ENCODE measurements at regions not wholly inside any gene's neighbourhood (a gene's known extent, or its start where the extent isn't known, plus 50 kb on each side); places are given as distances from the start of the nearest gene placed in this dataset.
"Not testable (repeated sequence)": the region's sequence is repeated elsewhere in the genome, so short reads cannot be mapped to it uniquely, and the experiment has no call there.

DNA sequence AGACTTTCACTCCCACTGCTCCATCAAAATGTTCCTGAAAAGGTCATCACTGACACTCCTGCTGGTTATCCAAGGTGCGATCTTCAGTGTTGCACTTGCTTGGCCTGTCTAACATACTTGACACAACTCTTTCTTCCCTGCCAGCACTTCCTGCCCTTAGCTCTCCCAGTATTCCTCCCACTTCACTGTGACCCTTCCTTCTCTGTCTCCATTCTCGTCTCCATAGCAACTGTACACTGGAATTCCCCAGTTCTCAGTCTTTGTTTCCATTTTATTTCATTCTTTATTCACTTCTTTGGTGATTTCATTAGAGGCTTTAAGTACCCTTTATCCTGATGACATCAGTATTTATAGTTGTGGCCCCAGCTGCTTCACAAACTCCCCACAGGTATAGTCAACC, 333.0 kb downstream of the IRS1 start:
- no peak for DNase-seq

DNA sequence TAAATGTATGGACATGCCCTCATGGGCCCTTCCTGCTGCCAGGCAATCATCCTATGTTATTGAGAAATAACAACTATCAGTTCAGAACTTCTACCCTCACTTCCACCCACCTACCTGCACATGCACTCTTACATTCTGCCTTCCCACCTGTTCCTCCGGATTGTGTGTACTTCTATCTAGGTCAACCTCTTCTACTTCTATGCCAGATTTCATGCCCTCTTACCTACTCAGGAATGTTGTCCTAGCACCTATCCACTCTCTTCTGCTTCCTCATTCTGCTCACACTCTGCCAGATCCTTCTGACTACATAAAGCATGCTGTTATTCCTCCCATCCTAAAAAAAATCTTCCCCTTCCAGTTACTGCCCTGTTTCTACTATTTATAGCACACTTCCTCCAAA, 333.5 kb downstream of the IRS1 start:
- no peak for DNase-seq

DNA sequence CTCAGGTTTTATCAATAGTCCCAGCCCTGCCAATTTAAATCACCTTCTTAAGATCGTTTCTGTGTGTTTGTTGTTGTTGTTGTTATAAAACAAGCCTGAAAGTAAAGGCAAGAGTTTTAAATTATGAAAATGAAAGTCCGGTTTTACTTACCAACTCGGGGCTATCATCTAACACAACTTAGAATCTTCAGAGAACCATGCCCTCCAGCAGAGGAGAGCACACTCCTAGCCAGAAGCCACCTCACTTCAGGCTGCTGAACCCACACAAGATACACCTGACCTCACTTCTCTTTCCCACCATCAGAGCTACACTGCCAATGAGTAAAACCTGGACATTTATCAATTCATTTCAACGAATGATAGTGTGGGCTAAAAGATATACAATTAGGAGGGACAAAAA, 335.2 kb downstream of the IRS1 start:
- no peak for DNase-seq

DNA sequence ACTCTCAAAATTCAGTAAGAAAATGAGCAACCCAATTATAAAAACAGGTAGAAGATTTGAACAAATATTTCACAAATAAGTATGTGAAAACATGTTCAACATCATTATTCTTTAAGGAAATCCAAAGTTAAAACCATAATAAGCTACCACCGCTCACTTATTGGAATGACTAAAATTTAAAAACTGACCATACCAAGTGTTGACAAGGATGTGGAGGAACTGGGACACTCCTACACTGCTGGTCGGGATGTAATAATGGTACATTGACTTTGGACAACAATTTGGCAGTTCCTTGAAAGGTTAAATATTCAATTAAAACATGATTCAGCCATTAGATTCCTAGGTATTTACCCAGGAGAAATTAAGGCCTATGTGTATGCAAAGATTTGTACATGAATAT, 336.5 kb downstream of the IRS1 start:
- DNase-seq, result no peak

DNA sequence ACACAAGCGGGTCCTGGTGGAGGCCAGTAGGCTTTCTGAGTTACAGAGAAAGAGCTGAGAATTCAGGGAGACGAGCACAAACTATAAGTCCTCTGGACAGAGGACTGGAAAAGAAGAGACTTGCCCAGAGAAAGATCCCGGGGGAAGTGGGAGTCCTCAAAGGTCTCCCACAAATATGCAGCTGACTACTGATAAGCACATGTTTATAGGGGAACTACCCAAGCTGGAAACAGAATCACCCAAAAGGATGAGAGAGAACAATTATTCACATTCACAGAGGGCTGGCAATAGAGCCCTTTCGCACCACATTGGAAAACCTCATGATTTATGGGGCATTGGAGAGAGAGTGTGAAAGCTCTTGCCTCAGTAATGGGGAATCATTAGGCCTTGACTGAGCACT, 337.6 kb downstream of the IRS1 start:
- DNase-seq, result no peak

DNA sequence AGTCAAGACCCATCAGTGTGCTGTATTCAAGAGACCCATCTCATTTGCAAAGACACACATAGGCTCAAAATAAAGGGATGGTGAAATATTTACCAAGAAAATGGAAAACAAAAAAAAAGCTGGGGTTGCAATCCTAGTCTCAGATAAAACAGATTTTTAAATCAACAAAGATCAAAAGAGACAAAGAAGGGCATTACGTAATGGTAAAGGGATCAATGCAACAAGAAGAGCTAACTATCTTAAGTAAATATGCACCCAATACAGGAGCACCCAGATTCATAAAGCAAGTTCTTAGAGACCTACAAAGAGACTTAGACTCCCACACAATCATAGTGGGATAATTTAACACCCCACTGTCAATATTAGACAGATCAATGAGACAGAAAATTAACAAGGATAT, 343.5 kb downstream of the IRS1 start:
- DNase-seq, result not testable (repeated sequence)

DNA sequence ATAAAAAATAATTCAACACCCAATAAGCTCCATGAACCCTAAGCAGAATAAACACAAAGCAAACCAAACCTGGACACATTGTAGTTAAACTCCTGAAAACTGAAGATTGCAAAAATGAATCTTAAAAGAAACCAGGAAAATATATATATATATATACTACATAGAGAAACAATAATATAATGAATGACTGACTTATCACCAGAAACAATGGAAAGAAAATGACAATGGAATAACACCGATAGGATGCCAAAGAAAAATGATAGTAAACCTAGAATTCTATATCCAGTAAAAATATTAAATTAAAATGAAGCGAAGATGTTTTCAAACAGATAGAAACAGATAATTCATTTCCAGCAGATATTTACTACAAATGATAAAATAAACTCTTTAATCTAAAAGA, 346.9 kb downstream of the IRS1 start:
- no peak for DNase-seq

DNA sequence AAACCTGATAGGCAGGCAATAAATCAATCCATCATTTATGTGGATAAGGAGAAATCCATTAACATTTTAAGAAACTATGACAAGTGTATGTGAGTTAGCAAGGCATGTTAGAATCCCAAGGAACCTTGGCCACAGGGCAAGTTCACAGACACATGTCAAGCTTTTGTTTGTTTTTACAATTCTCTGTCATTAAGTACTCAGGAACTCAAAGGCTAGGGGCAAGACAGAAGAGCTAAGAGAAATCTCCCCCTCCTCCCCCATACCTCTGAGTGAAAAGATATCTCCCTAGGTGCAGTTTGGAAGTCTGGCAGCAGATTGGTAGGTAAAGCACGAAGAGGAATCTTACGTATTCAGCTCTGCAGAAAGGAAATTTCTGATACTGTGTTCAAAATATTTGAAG, 348.1 kb downstream of the IRS1 start:
- no peak for DNase-seq

DNA sequence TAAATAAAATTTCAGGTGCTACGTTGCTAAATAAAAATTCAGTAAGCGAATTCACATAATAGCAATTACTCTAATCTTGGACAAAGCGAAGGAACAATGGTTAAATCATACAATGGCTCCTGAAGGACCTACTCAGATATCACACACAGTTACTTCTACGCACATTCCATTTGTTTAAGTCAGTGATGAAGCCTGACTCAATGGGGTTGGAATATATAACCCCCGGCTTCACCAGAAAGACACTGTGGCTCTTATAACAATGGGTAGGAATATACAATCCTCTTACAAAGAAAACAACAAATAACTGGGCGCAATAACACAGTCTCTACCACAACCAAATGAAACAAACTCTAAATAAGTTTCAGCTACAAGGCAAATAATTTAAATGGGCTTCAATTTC, 349.5 kb downstream of the IRS1 start:
- no peak for DNase-seq

DNA sequence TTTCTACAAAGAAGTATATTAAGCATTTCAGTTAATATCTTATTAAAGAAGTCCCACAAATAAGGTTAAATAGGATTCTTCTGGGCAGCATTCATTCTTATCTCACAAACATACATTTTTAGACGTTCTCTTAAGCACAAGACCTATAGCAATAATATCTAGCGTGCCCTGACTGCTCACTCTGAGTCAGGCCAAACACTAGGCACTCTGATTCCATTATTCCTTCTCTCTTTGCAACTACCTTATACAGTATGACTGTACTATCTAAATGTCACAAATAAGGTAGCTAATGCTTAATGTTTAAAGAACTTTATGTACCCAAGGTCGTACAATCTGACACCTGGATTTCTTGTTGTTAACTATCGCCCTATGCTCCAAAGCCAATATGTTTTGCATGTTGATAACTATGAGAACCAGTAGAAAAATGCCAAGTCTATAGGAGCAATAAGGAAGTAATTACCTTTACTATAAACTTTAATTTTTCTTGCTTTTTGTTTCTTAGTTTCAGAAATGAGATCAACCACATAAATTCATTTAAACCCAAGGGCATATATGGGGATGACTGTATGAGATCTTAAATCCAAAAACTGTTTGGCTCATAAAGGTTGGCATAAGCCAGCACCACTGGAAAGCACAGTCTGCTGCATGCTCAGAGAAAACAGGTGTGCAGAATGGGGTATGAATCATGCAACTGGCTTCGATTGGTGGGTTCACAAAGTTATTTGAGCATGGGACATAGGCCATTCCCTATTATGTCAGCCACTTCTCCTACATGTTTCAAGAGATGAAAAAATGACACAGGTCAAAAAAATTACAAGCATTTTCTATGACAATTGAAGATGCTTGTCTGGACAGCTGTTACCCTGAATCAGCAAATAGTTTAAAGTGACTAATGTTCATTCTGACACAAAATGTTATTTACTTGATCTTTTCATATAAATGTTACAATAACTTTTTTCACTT, 352.0 kb downstream of the IRS1 start:
- DNase-seq, result no peak

DNA sequence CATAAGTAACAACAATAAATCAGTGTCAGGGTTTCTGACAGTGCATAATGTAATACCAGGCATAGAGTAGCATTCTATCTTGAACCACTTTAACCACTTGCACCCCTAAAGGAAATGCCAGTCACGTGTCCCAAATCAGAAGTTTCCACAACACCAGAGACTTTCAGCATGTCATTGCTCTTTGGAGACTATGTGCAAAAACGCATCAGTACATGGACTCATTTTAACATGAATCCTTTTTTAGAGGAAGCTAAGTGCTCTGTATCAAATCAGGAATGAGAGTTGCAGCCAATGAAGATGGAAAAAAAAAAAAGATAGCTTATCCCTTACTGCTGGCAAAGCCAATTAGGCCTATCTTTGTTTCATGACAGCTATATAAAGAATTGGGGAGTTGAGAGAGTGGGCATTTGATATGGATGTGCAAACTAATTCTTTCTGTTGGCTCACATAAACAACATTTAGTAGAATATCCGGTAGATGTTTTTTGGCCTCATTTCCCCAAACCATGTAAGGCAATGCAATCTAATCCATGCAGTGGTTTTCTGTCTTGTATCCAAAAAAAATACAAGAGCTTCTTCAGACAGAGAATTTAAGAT, 353.1 kb downstream of the IRS1 start:
- DNase-seq, result no peak

DNA sequence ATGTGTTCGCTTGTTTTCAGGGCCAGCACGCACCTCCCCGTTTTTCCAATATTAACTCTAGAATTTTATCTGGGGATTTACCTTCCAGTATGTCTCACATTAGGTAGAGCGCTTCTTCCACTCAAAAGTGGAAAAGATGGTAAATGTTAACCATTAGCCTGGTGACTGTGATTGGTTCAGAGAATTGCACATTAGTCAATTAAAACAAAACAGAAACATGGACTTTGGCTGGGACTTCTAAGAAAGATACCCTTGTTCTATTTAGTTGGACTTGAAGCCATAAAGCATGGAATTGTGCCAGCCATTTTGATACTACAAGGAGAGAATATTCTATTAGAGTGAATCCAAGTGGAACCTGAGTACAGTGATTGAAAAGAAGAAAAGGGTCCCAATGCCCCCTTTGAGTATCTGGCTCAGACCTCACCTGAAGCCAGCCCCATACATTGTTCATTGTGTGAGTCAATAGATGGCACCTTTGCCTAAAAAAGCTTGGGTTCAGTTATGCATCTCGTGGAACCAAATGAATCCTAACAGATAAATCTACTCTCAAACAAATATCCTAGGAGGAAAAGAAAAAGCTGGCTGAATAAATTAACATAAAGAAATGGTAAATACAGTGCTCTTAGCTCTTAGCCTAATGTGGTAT, 354.3 kb downstream of the IRS1 start:
- no peak for DNase-seq

DNA sequence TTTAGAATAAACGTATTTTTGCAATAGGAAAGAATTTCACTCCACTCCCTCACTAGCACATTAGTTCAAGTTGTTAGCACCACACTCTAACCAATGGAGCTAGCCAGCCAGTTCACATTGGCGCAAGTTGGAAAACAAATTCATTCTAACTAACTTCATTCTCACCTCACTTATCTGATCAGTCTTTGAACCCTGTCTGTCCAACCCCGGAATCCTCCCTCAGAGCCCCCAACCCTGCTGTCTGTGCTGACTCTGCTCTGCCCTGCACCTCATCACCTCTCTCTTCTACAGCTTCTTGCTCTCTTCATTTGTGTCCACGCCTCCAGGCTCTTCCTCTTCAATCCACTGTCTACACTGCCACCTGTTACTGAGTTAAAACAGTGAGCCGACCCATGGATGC, 356.5 kb downstream of the IRS1 start:
- DNase-seq, result no peak

DNA sequence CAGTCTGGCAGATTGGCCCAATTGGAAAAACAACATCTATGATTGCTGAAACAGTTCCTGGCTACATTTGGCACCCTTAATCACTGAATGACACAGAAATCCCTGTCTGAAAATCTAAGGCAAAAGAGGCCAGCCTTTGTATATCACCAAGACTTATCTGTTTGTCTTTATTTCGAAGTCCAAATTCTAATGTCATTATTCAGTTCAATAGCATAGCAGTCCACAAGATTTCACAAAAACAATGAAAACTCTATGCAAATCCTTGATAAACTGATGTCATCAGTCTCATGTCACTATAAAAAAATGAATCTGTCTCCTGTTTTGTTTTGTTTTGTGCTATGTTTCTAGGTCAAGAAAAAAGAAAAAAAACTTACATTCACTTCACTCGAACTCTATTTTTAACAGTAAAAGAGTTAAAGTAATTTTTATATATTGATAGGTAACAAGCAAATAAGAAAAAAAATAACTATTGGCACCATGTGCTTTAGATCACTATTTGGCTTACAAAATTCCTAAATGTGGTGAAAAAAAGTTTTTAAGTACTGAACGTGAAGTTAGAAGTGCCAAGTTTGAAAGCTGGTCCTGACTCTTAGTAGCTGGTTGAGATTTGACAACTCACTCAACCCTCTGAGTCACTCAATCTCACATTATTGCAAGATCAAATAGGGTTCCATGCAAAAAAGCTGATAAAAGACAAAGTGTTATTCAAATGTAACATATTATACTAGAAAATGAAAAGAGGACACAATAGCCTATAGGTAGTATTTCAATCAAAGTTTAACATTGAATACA, 359.3 kb downstream of the IRS1 start:
- DNase-seq, result no peak

DNA sequence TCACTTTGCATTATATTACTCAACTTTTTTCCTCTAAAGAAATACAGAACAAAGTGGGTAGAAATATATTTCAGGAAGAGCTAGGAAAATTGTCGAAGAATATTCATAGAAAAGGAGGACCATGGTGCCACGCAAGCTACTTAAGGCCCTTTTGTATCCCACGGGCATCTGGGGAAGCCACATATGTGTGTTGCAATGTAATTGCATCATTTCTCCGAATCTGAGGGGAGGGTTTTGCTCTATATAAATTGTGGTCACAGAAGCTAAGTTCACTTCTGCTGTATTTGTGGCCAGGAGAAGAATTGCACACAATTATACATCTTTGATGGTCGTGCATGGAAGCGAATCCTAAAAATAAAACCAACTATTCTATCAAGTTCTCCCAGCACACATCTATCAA, 360.3 kb downstream of the IRS1 start:
- no peak for DNase-seq

DNA sequence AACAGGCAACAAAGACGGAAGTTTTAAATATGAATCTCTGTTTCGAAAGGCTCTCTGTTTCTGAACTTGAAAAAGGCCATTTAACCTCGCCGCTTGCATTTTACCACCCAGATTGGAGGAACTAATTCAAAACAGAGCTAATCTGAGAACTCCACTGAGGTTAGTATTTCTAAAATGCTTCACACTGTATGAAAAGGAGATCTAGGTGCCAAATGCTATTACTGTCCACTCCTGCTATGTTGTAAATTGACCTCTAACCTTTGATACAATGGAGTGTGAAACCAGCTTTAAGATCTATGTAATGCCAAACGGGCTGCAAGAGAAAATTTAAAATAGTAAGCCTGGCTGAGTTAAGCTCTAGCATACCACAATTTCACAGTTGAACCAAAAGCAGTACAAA, 364.5 kb downstream of the IRS1 start:
- no peak for DNase-seq

DNA sequence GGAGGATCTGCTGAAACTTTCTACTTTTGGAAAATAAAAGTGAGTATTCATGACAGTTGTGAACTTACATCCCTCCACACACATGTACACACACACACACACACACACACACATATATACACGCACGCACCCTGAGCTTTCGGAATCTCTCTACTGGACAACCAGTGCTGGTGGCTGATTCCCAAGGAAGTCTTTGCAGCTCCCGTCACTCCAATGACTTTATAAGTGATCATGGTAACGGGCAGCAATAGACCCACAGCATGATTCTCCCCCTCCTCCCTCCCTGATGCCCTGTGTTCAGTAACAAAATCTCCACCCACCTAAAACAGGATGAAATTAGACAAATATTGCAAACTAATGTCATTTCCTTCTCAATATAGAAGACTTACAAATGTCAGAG, 364.9 kb downstream of the IRS1 start:
- no peak for DNase-seq

DNA sequence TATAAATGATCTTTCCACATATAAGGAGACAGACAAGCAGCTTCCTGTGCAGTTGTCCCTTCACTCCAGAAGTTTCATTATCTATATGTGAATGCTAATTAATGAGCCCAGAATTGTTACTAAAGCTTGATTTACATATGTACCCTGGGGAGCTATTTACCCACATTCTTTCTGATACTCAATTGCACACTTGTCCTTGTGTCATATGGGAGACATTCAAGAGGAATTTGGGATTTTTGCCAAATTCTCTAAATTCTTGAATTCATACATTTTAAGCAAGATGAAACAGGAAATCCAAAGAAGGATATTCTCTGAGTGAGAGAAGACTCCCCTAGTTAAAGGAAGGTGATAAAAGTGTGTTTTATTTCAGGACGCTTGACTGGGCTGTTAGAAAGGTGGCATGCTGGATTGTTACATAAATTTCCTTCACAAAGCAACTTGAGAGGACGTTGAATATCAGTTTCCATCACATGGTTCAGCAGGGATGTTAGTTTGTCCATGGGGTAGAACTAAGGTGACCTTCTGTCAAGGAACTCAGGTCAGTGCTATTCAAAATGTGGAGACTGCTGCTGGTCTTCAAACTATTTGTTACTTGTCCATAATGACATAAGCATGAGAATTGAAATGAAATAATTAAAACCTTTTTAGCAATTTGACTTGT, 368.2 kb downstream of the IRS1 start:
- DNase-seq, result no peak

DNA sequence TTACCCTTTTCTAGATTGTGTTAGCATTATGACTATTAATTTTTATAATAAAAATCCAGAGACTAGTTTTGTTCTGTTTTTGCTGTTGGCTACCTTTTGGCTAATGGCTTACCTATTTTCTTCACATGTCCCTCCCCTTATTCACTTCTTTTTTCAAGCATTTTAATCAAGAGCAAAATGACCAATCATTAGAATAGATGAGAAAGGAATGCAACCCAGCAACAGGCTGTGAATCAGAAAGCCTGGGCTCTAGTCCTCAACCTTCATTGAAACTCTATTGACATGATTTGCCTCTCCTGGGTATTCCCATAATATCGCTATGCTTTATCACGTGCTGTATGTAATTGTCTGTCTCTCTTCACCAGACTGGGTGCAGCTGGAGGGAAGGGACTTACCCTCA, 370.1 kb downstream of the IRS1 start:
- DNase-seq, result no peak

DNA sequence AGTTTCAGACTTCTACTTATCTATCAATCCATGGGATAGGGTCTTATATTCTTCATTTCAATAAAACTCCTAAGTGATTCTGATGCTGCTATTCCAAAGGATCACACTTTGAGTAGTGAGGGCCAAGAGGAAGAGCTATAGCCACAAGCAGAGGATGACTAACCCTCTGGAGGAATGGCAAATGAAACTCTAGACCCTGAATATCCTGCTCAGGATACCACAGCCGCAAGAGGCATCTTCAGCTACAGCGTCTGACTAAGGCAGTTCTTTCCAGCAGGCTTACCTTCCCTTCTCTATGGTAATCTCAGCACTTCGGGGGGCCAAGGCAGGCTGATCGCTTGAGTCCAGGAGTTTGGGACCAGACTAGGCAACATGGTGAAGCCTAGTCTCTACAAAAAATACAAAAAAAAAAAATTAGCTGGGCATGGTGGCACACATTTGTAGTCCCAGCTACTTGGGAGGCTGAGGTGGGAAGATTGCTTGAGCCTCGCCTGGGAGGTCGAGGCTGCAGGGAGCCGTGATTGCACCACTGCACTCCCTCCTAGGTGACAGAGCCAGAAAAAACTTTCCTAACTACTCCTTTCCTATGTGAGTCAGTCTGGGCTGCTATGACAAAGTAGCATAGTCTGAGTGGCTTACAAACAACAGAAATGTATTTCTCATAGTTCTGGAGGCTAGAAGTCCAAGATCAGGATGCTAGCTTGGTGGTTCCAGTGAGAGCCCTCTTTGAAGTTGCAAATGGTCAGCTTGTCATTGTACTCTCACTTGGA, 371.9 kb downstream of the IRS1 start:
- no peak for DNase-seq

DNA sequence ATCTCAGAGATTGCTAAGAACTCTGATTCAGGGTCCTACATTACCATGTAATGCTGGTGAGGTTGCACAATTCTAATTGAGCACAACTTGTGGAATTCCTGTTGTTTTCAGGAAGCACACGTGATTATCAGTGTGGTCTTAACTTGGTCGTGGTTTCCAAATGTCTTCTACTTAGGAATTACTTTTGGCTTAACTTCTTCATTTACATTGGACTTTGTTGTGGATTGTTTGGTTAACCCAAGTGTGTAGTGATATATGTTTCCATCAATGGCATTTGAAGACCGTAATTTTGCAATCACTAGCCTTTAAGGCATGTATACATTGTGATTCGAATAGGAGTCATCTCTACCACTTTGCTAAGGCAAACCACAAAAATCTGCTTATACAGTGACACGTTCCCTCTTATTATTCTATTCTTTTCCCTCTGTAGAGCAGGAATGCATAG, 373.3 kb downstream of the IRS1 start:
- no peak for DNase-seq

DNA sequence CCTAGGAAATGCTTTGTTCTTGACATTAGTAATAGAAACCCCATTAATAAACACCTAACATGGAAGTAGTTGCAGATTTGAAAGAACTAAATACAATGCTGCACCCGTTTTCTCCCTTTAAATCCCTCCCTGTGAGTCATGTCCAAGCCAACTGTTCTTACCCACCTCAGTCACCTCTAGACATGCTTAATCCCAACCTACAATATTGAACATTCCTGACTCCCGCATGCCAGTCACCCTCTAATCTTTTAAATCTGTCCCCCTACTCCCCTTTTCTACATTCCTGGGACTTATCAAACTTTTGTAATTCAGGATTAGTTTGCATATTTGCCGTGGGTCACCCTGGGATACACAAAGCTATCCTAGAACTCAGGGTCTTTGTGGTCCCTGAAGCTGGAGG, 374.6 kb downstream of the IRS1 start:
- DNase-seq, result no peak

All from CD4-positive, alpha-beta T cell treated with Interleukin-17A for 4 hours (primary cell).